ENCODE measurements at regions not wholly inside any gene's neighbourhood (a gene's known extent, or its start where the extent isn't known, plus 50 kb on each side); places are given as distances from the start of the nearest gene placed in this dataset.

DNA sequence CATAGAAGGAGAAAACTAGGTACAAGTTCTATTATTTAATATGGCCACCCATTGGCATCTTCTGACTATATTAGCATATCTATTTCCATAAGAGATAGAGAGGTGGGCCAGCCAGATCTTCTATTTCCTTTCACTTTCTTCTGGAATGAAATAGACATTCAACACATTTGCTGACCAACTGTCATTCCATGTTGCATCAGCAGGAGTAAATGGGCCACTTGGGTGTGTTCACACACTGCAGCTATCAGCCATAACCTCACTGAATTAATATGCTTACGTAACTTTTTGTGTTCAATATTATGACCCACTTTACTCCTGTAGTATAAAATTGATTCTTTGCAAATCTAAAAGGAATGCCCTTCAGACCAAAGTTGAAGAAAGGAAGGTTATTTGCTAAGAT, 106.2 kb upstream of the LGR5 start:
- TF ChIP-seq, protein P1, sequence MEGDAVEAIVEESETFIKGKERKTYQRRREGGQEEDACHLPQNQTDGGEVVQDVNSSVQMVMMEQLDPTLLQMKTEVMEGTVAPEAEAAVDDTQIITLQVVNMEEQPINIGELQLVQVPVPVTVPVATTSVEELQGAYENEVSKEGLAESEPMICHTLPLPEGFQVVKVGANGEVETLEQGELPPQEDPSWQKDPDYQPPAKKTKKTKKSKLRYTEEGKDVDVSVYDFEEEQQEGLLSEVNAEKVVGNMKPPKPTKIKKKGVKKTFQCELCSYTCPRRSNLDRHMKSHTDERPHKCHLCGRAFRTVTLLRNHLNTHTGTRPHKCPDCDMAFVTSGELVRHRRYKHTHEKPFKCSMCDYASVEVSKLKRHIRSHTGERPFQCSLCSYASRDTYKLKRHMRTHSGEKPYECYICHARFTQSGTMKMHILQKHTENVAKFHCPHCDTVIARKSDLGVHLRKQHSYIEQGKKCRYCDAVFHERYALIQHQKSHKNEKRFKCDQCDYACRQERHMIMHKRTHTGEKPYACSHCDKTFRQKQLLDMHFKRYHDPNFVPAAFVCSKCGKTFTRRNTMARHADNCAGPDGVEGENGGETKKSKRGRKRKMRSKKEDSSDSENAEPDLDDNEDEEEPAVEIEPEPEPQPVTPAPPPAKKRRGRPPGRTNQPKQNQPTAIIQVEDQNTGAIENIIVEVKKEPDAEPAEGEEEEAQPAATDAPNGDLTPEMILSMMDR (IDR thresholded peaks at IDR 0.05; ENCODE audit: insufficient read depth, low read length), result no peak
- TF ChIP-seq, protein P2, sequence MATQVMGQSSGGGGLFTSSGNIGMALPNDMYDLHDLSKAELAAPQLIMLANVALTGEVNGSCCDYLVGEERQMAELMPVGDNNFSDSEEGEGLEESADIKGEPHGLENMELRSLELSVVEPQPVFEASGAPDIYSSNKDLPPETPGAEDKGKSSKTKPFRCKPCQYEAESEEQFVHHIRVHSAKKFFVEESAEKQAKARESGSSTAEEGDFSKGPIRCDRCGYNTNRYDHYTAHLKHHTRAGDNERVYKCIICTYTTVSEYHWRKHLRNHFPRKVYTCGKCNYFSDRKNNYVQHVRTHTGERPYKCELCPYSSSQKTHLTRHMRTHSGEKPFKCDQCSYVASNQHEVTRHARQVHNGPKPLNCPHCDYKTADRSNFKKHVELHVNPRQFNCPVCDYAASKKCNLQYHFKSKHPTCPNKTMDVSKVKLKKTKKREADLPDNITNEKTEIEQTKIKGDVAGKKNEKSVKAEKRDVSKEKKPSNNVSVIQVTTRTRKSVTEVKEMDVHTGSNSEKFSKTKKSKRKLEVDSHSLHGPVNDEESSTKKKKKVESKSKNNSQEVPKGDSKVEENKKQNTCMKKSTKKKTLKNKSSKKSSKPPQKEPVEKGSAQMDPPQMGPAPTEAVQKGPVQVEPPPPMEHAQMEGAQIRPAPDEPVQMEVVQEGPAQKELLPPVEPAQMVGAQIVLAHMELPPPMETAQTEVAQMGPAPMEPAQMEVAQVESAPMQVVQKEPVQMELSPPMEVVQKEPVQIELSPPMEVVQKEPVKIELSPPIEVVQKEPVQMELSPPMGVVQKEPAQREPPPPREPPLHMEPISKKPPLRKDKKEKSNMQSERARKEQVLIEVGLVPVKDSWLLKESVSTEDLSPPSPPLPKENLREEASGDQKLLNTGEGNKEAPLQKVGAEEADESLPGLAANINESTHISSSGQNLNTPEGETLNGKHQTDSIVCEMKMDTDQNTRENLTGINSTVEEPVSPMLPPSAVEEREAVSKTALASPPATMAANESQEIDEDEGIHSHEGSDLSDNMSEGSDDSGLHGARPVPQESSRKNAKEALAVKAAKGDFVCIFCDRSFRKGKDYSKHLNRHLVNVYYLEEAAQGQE (IDR thresholded peaks at IDR 0.05; ENCODE audit: insufficient replicate concordance, low read depth), result no peak
- TF ChIP-seq POLR2AphosphoS5 (IDR thresholded peaks at IDR 0.05; ENCODE audit: low read depth), result no peak
